Prostate gland (tissue), 2 donors: ENCODE measurements at regions not wholly inside any gene's neighbourhood (a gene's known extent, or its start where the extent isn't known, plus 50 kb on each side); places are given as distances from the start of the nearest gene placed in this dataset.

ENCODE experiments used
- DNase-seq: peaks from one replicate; pipeline ENCODE4 v3.0.0-alpha.2; 2019; ENCODE audit warnings: low spot score
- H3K27ac ChIP-seq, 2 donors: fragments of 200-600 bp; sonication (generic); 2 replicates each; pipeline ENCODE4 v1.5.1; 2017 to 2019
- H3K27me3 ChIP-seq: fragments of 200-600 bp; sonication (generic); replicated peaks from 2 replicates; pipeline ENCODE4 v1.5.1; 2019; ENCODE audit not compliant: insufficient read depth
- H3K36me3 ChIP-seq, 2 donors: fragments of 200-600 bp; sonication (generic); 1 replicate in 1 of 2; 2 replicates in 1 of 2; pipeline versions ENCODE4 v1.5.1 to v1.8.1; 2017 to 2019
- H3K4me1 ChIP-seq: fragments of 200-600 bp; sonication (generic); replicated peaks from 2 replicates; pipeline ENCODE4 v1.5.1; 2019
- H3K4me3 ChIP-seq, 2 donors: fragments of 200-600 bp; sonication (generic); 2 replicates each; pipeline ENCODE4 v1.5.1; 2017 to 2019
- H3K9me3 ChIP-seq: fragments of 200-600 bp; sonication (generic); 2 replicates; pipeline ENCODE4 v1.5.1; 2017
- POLR2A ChIP-seq: fragments of 450-650 bp; IDR thresholded peaks from one replicate; pipeline ENCODE4 v1.6.1; 2016; ENCODE audit warnings: antibody characterized with exemption, mild to moderate bottlenecking
- POLR2AphosphoS5 ChIP-seq: sonication (generic); formaldehyde crosslinking; IDR thresholded peaks from one replicate; pipeline ENCODE4 v1.6.1; 2017; ENCODE audit warnings: antibody characterized with exemption
- WGBS: methylation state at CpG from one replicate; pipeline ENCODE4 v1.1.5; 2018; 5-methylcytosine and 5-hydroxymethylcytosine counted together
- intact Hi-C: fragments of 100-400 bp; cut with DNase I; formaldehyde crosslinking; loops from one replicate; pipeline ENCODE4 v1.14.2; 2022
- TF ChIP-seq, protein P1 (sequence below), 4 experiments: fragments of 200-600 bp in 2 of 4; fragments of 450-650 bp in 2 of 4; sonication (generic) in 2 of 4; IDR thresholded peaks; 1 replicate in 3 of 4; 2 replicates in 1 of 4; pipeline ENCODE4 v1.5.1; 2016 to 2019; ENCODE audit warnings: antibody characterized with exemption in 4 of 4, mild to moderate bottlenecking in 2 of 4, moderate library complexity in 2 of 4

DNA sequence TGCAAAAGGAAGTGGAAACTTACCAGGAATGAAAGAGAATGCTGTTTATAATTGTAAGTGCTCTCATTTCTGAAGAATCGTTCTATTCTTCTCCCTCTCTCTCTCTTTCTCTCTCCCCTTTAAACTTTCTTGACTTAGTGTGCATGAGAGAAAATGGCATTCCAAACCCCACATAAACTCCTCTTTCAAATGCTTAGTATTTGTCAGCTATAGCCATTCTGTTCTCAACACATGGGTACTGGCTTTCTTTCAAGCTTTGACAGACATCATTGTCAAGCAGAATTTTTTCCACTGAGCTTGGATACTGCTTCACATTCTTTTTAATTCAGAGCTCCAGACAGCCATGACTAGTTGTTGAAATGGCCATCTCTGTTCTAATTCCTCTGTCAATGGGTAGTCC lies 51.1 kb upstream of the PREP start:
- H3K36me3 ChIP-seq = no peaks in the 10 kb centered on the region
- intact Hi-C loops = no loop called here
- H3K27ac ChIP-seq = no peak overlapping the region
- H3K4me1 ChIP-seq = no peaks in the 10 kb centered on the region
- no peak for DNase-seq
- H3K4me3 ChIP-seq = no peak overlapping the region
- TF ChIP-seq POLR2AphosphoS5 (no peak), POLR2A (no peak)
- TF ChIP-seq, protein P1, sequence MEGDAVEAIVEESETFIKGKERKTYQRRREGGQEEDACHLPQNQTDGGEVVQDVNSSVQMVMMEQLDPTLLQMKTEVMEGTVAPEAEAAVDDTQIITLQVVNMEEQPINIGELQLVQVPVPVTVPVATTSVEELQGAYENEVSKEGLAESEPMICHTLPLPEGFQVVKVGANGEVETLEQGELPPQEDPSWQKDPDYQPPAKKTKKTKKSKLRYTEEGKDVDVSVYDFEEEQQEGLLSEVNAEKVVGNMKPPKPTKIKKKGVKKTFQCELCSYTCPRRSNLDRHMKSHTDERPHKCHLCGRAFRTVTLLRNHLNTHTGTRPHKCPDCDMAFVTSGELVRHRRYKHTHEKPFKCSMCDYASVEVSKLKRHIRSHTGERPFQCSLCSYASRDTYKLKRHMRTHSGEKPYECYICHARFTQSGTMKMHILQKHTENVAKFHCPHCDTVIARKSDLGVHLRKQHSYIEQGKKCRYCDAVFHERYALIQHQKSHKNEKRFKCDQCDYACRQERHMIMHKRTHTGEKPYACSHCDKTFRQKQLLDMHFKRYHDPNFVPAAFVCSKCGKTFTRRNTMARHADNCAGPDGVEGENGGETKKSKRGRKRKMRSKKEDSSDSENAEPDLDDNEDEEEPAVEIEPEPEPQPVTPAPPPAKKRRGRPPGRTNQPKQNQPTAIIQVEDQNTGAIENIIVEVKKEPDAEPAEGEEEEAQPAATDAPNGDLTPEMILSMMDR (IDR thresholded peaks at IDR 0.05) = no peak
- WGBS = 23% methylated on average over 1 of the region's 1 CpG
- H3K9me3 ChIP-seq = no peaks in the 10 kb centered on the region
- no peaks in the 10 kb centered on the region for H3K27me3 ChIP-seq

DNA sequence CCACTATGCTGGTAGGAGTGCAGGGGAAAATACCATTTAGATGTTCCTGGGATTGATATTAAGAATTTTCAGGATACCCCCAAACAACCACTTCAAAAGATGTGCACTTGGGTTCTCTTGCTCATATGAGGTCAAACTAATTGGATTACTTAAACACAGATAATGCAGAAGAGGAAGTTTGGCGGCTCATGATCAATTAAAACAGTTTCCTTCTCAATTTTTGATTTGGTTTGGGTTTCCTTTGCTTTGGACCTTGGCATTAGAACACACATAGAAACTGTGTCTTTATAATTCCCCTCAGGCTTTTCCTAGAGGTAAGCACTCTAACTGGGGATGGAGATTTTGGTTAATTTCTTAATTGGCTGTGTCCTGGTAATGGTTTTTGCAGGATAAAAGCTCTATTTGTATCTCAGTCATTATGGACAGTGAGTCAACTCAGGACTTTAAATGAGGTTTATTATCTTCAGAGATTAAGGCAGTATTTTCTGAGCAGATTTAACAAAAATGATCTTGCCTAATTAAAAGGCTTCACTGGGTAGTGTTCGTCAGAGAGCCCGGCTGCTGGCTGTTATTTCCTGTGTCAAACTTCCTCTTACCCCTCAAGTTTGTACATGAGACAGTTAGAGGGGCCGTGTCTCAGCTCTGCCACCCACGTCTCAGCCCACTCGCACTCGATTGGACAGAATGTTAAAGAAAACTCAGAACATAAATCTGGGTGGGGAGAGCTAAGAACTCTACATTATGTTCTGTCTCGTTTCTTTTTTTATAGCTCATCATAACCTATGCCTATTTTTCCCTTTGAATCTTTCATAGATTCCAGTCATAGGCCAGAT lies 50.3 kb upstream of the PREP start:
- no peaks in the 10 kb centered on the region for H3K9me3 ChIP-seq
- intact Hi-C loops = no loop called here
- no peak overlapping the region for H3K27ac ChIP-seq
- 52% methylated on average over 8 of the region's 8 CpGs for WGBS
- H3K4me1 ChIP-seq = no peaks in the 10 kb centered on the region
- no peaks in the 10 kb centered on the region for H3K36me3 ChIP-seq
- H3K27me3 ChIP-seq = no peaks in the 10 kb centered on the region
- H3K4me3 ChIP-seq = no peak overlapping the region
- no peak for DNase-seq
- TF ChIP-seq POLR2AphosphoS5 (no peak), POLR2A (no peak)
- TF ChIP-seq, protein P1 (IDR thresholded peaks at IDR 0.05) = no peak
